GM23338 (cell line): ENCODE measurements at regions not wholly inside any gene's neighbourhood (a gene's known extent, or its start where the extent isn't known, plus 50 kb on each side); places are given as distances from the start of the nearest gene placed in this dataset.

Source experiments
- ATAC-seq: fragments of 200-7000 bp; cut with Tn5 transposase; 3 replicates; pipeline ENCODE4 v1.9.1; 2020
- DNase-seq: peaks from one replicate; pipeline ENCODE4 v3.0.0-alpha.2; 2015; ENCODE audit warnings: low spot score
- H2AFZ ChIP-seq: fragments of 200-600 bp; sonication (generic); 2 replicates; pipeline ENCODE4 v1.8.0; 2016; ENCODE audit warnings: antibody characterized with exemption, mild to moderate bottlenecking, moderate library complexity
- H3F3A ChIP-seq: fragments of 200-600 bp; sonication (generic); replicated peaks from 2 replicates; pipeline ENCODE4 v1.8.0; 2017; ENCODE audit warnings: antibody characterized with exemption, mixed run types, low read depth
- H3K27ac ChIP-seq: fragments of 200-600 bp; sonication (generic); 2 replicates; pipeline ENCODE4 v1.6.1; 2016; ENCODE audit warnings: low read depth
- H3K27me3 ChIP-seq: fragments of 200-600 bp; sonication (generic); 2 replicates; pipeline ENCODE4 v1.8.0; 2016; ENCODE audit warnings: mild to moderate bottlenecking, mixed run types, moderate library complexity; ENCODE audit not compliant: insufficient read depth
- H3K36me3 ChIP-seq: fragments of 200-600 bp; sonication (generic); 2 replicates; pipeline ENCODE4 v1.8.0; 2016; ENCODE audit warnings: mild to moderate bottlenecking; ENCODE audit not compliant: insufficient read depth
- H3K4me1 ChIP-seq: fragments of 200-600 bp; sonication (generic); 2 replicates; pipeline ENCODE4 v1.8.0; 2016; ENCODE audit warnings: mild to moderate bottlenecking, moderate library complexity; ENCODE audit not compliant: insufficient read depth
- H3K4me2 ChIP-seq: fragments of 200-600 bp; sonication (generic); 2 replicates; pipeline ENCODE4 v1.7.1; 2017; ENCODE audit warnings: mixed run types
- H3K4me3 ChIP-seq: fragments of 200-600 bp; sonication (generic); 2 replicates; pipeline ENCODE4 v1.6.1; 2016; ENCODE audit warnings: mixed run types
- H3K79me2 ChIP-seq: fragments of 200-600 bp; sonication (generic); replicated peaks from 2 replicates; pipeline ENCODE4 v1.8.0; 2017; ENCODE audit warnings: mild to moderate bottlenecking; ENCODE audit not compliant: insufficient read depth
- H3K9me2 ChIP-seq: fragments of 200-600 bp; sonication (generic); 2 replicates; pipeline ENCODE4 v1.8.0; 2017; ENCODE audit not compliant: insufficient read depth
- H4K20me1 ChIP-seq: fragments of 200-600 bp; sonication (generic); replicated peaks from 2 replicates; pipeline ENCODE4 v1.8.0; 2017; ENCODE audit warnings: mild to moderate bottlenecking; ENCODE audit not compliant: insufficient read depth
- H3K27ac Mint-ChIP-seq: 2 replicates; pipeline ENCODE4 v1.8.0; 2020; ENCODE audit warnings: inconsistent platforms, mild to moderate bottlenecking, moderate library complexity, mixed read lengths
- H3K27me3 Mint-ChIP-seq: 3 replicates; pipeline ENCODE4 v1.8.0; 2022; ENCODE audit warnings: low read depth, mild to moderate bottlenecking, moderate library complexity, mixed read lengths, inconsistent platforms; ENCODE audit not compliant: insufficient read depth, poor library complexity
- H3K36me3 Mint-ChIP-seq: 3 replicates; pipeline ENCODE4 v1.8.0; 2021; ENCODE audit warnings: low read depth, mild to moderate bottlenecking, inconsistent platforms, moderate library complexity, mixed read lengths
- H3K4me1 Mint-ChIP-seq: 3 replicates; pipeline ENCODE4 v1.8.0; 2020; ENCODE audit warnings: mild to moderate bottlenecking, inconsistent platforms, mixed read lengths
- H3K4me3 Mint-ChIP-seq: 3 replicates; pipeline ENCODE4 v1.8.0; 2021; ENCODE audit warnings: moderate library complexity, mild to moderate bottlenecking, inconsistent platforms, mixed read lengths
- H3K9me3 Mint-ChIP-seq: 3 replicates; pipeline ENCODE4 v1.8.0; 2020; ENCODE audit warnings: moderate library complexity, mild to moderate bottlenecking, inconsistent platforms, mixed read lengths
- CREB1 ChIP-seq: fragments of 250-450 bp; sonication (Bioruptor Pico); IDR thresholded peaks from 2 replicates; pipeline ENCODE4 v1.5.0; 2020; ENCODE audit warnings: low read depth, mild to moderate bottlenecking, moderate library complexity
- EZH2 ChIP-seq: fragments of 200-600 bp; sonication (generic); IDR thresholded peaks from one replicate; pipeline ENCODE4 v1.8.0; 2017; ENCODE audit warnings: antibody characterized with exemption, mild to moderate bottlenecking, low read depth; ENCODE audit not compliant: unreplicated experiment
- NANOG ChIP-seq: IDR thresholded peaks from 2 replicates; pipeline ENCODE4 v1.6.1; 2016; ENCODE audit warnings: antibody characterized with exemption, borderline replicate concordance
- POLR2AphosphoS5 ChIP-seq: IDR thresholded peaks from 2 replicates; pipeline ENCODE4 v1.6.1; 2016; ENCODE audit warnings: antibody characterized with exemption, low read depth
- ZNF331 ChIP-seq: fragments of 250-450 bp; sonication (Bioruptor Pico); IDR thresholded peaks from 2 replicates; pipeline ENCODE4 v1.5.0; 2020; ENCODE audit warnings: low read depth, mild to moderate bottlenecking, moderate library complexity
- TF ChIP-seq, protein P1 (sequence below): fragments of 250-450 bp; sonication (Bioruptor Pico); IDR thresholded peaks from 2 replicates; pipeline ENCODE4 v1.5.0; 2020; ENCODE audit warnings: mild to moderate bottlenecking, moderate library complexity
- TF ChIP-seq, protein P2 (sequence below), 2 experiments: fragments of 200-600 bp in 1 of 2; sonication (generic) in 1 of 2; conservative IDR thresholded peaks; 2 replicates each; pipeline versions ENCODE4 v1.5.1 to v1.6.1; 2016 to 2017; ENCODE audit warnings: antibody characterized with exemption in 2 of 2, low read depth in 2 of 2, mild to moderate bottlenecking in 2 of 2, moderate library complexity in 1 of 2

DNA sequence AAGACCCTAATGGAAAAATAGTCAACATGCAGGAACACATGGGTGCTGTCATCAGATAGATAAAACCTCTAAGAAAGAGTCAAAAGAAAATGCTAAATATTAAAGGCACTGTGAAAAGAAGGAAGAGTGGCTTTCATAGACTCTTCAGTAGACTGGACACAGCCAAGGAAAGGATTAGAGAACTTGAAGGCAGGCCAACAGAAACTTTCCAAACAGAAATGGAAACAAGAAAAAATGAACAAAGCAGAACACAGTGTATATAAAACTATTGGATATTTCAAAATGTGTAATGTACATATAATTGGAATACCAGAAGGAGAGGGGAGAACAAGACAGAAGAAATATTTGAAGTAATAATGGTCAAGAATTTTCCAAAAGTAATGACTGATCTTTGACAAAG lies 431.9 kb downstream of the MATN1 start:
- no peaks in the 10 kb centered on the region for H3K36me3 ChIP-seq
- DNase-seq (no peak), ATAC-seq (no peak)
- Mint-ChIP-seq H3K4me1 (no peaks in the 10 kb centered on the region; the same call in 2 of the 3 replicates), H3K36me3 (no peaks in the 10 kb centered on the region), H3K27me3 (no peaks in the 10 kb centered on the region), H3K27ac (no peak overlapping the region), H3K4me3 (no peak overlapping the region), H3K9me3 (peaks cover 25% of the 10 kb centered on the region)
- H3K4me2 ChIP-seq: no peak overlapping the region
- no peak overlapping the region for H2AFZ ChIP-seq
- no peaks in the 10 kb centered on the region for H3K27me3 ChIP-seq
- no peak overlapping the region for H3K27ac ChIP-seq
- TF ChIP-seq, protein P1, sequence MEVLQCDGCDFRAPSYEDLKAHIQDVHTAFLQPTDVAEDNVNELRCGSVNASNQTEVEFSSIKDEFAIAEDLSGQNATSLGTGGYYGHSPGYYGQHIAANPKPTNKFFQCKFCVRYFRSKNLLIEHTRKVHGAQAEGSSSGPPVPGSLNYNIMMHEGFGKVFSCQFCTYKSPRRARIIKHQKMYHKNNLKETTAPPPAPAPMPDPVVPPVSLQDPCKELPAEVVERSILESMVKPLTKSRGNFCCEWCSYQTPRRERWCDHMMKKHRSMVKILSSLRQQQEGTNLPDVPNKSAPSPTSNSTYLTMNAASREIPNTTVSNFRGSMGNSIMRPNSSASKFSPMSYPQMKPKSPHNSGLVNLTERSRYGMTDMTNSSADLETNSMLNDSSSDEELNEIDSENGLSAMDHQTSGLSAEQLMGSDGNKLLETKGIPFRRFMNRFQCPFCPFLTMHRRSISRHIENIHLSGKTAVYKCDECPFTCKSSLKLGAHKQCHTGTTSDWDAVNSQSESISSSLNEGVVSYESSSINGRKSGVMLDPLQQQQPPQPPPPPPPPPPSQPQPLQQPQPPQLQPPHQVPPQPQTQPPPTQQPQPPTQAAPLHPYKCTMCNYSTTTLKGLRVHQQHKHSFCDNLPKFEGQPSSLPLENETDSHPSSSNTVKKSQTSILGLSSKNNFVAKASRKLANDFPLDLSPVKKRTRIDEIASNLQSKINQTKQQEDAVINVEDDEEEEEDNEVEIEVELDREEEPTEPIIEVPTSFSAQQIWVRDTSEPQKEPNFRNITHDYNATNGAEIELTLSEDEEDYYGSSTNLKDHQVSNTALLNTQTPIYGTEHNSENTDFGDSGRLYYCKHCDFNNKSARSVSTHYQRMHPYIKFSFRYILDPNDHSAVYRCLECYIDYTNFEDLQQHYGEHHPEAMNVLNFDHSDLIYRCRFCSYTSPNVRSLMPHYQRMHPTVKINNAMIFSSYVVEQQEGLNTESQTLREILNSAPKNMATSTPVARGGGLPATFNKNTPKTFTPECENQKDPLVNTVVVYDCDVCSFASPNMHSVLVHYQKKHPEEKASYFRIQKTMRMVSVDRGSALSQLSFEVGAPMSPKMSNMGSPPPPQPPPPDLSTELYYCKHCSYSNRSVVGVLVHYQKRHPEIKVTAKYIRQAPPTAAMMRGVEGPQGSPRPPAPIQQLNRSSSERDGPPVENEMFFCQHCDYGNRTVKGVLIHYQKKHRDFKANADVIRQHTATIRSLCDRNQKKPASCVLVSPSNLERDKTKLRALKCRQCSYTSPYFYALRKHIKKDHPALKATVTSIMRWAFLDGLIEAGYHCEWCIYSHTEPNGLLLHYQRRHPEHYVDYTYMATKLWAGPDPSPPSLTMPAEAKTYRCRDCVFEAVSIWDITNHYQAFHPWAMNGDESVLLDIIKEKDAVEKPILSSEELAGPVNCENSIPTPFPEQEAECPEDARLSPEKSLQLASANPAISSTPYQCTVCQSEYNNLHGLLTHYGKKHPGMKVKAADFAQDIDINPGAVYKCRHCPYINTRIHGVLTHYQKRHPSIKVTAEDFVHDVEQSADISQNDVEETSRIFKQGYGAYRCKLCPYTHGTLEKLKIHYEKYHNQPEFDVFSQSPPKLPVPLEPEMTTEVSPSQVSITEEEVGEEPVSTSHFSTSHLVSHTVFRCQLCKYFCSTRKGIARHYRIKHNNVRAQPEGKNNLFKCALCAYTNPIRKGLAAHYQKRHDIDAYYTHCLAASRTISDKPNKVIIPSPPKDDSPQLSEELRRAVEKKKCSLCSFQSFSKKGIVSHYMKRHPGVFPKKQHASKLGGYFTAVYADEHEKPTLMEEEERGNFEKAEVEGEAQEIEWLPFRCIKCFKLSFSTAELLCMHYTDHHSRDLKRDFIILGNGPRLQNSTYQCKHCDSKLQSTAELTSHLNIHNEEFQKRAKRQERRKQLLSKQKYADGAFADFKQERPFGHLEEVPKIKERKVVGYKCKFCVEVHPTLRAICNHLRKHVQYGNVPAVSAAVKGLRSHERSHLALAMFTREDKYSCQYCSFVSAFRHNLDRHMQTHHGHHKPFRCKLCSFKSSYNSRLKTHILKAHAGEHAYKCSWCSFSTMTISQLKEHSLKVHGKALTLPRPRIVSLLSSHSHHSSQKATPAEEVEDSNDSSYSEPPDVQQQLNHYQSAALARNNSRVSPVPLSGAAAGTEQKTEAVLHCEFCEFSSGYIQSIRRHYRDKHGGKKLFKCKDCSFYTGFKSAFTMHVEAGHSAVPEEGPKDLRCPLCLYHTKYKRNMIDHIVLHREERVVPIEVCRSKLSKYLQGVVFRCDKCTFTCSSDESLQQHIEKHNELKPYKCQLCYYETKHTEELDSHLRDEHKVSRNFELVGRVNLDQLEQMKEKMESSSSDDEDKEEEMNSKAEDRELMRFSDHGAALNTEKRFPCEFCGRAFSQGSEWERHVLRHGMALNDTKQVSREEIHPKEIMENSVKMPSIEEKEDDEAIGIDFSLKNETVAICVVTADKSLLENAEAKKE (CRISPR knock-in tag): no peak
- TF ChIP-seq ZNF331 (CRISPR knock-in tag) (no peak), NANOG (no peak), CREB1 (CRISPR knock-in tag) (no peak), EZH2 (no peak), POLR2AphosphoS5 (no peak)
- TF ChIP-seq, protein P2, sequence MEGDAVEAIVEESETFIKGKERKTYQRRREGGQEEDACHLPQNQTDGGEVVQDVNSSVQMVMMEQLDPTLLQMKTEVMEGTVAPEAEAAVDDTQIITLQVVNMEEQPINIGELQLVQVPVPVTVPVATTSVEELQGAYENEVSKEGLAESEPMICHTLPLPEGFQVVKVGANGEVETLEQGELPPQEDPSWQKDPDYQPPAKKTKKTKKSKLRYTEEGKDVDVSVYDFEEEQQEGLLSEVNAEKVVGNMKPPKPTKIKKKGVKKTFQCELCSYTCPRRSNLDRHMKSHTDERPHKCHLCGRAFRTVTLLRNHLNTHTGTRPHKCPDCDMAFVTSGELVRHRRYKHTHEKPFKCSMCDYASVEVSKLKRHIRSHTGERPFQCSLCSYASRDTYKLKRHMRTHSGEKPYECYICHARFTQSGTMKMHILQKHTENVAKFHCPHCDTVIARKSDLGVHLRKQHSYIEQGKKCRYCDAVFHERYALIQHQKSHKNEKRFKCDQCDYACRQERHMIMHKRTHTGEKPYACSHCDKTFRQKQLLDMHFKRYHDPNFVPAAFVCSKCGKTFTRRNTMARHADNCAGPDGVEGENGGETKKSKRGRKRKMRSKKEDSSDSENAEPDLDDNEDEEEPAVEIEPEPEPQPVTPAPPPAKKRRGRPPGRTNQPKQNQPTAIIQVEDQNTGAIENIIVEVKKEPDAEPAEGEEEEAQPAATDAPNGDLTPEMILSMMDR (conservative IDR thresholded peaks at IDR 0.05; ENCODE audit: low read depth in 2 of 2): no peak
- H3K4me3 ChIP-seq: no peak overlapping the region
- H3K9me2 ChIP-seq: no peaks in the 10 kb centered on the region
- no peaks in the 10 kb centered on the region for H4K20me1 ChIP-seq
- H3F3A ChIP-seq: no peaks in the 10 kb centered on the region
- H3K79me2 ChIP-seq: no peaks in the 10 kb centered on the region
- no peaks in the 10 kb centered on the region for H3K4me1 ChIP-seq
